ENCODE measurements at regions not wholly inside any gene's neighbourhood (a gene's known extent, or its start where the extent isn't known, plus 50 kb on each side); places are given as distances from the start of the nearest gene placed in this dataset.

DNA sequence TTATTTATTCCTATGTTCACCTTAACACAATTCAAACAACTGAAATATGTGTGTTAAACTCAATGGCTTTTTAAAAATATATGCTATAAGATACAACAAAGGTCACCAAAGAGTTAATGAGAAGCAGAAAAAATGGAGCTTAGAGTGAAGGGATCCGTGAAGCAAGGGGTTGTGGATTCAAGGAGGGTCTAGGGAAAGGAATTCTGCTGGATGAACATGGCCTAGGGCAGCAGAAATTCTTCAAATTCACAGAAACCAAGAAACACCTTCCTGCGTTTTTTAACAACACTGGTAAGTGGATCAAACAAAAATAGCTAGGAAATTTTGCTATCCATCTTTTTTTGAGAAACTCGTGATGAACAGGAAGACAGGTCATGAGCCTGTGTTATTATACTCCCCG is 59.3 kb upstream of the PLSCR5 start (continued):
- no peak for TF ChIP-seq RELB (IDR thresholded peaks at IDR 0.05; ENCODE audit: low read depth)

GRCh38 chr3:146658841-146659240 is 53.7 kb upstream of the PLSCR5 start:
- no peaks in the 10 kb centered on the region for H3K9me3 ChIP-seq (replicated peaks; ENCODE audit: control insufficient read depth, insufficient read depth, low read length)
- ChIA-PET SMC1A (ENCODE audit: uncharacterized antibody, unreplicated experiment) (no interaction called here), RAD21 (ENCODE audit: unreplicated experiment) (no interaction called here), CTCF (interaction anchor here (1.2 kb wide), 1 partner anchor 10 kb away, joined by 3 read pairs; no protein-coding TSS in a partner anchor), POLR2A (no interaction called here)
- intact Hi-C loops (cut with micrococcal nuclease; ENCODE audit: unreplicated experiment) (no loop called here), in situ Hi-C loops (cut with MboI) (no loop called here)
- DNase-seq (ENCODE audit: low read depth, low spot score) = no peak
- no peaks in the 10 kb centered on the region for H3K36me3 ChIP-seq (ENCODE audit: control insufficient read depth in 2 of 2, insufficient read depth in 2 of 2, low read length in 1 of 2)
- no peak for FAIRE-seq
- H3K4me3 ChIP-seq = no peak overlapping the region
- TF ChIP-seq ZNF384 (IDR thresholded peaks at IDR 0.05; ENCODE audit: borderline replicate concordance, low read depth, low read length) (no peak), ZNF207 (IDR thresholded peaks at IDR 0.05; ENCODE audit: borderline replicate concordance) (no peak), ZNF217 (IDR thresholded peaks at IDR 0.05) (no peak), SIN3A (IDR thresholded peaks at IDR 0.05; ENCODE audit: low read depth, low read length) (no peak), TARDBP (IDR thresholded peaks at IDR 0.05; ENCODE audit: borderline replicate concordance) (no peak), ATF7 (IDR thresholded peaks at IDR 0.05; ENCODE audit: low read depth) (no peak), CBX3 (IDR thresholded peaks at IDR 0.05; ENCODE audit: borderline replicate concordance, low read depth) (no peak), MYB (IDR thresholded peaks at IDR 0.05; ENCODE audit: borderline replicate concordance, low read depth, low read length) (no peak), MYC (IDR thresholded peaks at IDR 0.05; ENCODE audit: insufficient read depth, insufficient read length, insufficient replicate concordance, low read length, severe bottlenecking) (no peak), FOXK2 (IDR thresholded peaks at IDR 0.05) (no peak)
- TF ChIP-seq, protein P1, sequence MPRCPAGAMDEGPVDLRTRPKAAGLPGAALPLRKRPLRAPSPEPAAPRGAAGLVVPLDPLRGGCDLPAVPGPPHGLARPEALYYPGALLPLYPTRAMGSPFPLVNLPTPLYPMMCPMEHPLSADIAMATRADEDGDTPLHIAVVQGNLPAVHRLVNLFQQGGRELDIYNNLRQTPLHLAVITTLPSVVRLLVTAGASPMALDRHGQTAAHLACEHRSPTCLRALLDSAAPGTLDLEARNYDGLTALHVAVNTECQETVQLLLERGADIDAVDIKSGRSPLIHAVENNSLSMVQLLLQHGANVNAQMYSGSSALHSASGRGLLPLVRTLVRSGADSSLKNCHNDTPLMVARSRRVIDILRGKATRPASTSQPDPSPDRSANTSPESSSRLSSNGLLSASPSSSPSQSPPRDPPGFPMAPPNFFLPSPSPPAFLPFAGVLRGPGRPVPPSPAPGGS (IDR thresholded peaks at IDR 0.05; ENCODE audit: borderline replicate concordance, insufficient read depth, low read depth, low read length, poor library complexity, severe bottlenecking) = no peak
- no peak for ATAC-seq
- H3K27ac ChIP-seq (ENCODE audit: control insufficient read depth, insufficient read depth) = no peak overlapping the region
- no peaks in the 10 kb centered on the region for H3K4me1 ChIP-seq (ENCODE audit: control insufficient read depth, insufficient read depth, low read length)
- H4K20me1 ChIP-seq (ENCODE audit: control insufficient read depth, insufficient read depth) = no peaks in the 10 kb centered on the region
- H3K4me2 ChIP-seq (ENCODE audit: control insufficient read depth, insufficient read depth) = no peak overlapping the region
- BruUV-seq (replicated peaks) = no TSS peak
- no peaks in the 10 kb centered on the region for H3K27me3 ChIP-seq (replicated peaks in 1 of 2; ENCODE audit: control insufficient read depth in 2 of 2, insufficient read depth in 2 of 2, low read length in 1 of 2)
- no peak overlapping the region for H2AFZ ChIP-seq (ENCODE audit: control insufficient read depth, low read depth, low read length)
- 46% methylated on average over 2 of the region's 2 CpGs for WGBS (ENCODE audit: insufficient coverage, insufficient replicate concordance, low lambda C conversion rate, missing lambda C conversion rate)
- no peaks in the 10 kb centered on the region for H3K79me2 ChIP-seq (ENCODE audit: control insufficient read depth, insufficient read depth, low read length)
- H3K9ac ChIP-seq (ENCODE audit: control insufficient read depth, insufficient read depth, low read length) = no peak overlapping the region
